ENCODE measurements at regions not wholly inside any gene's neighbourhood (a gene's known extent, or its start where the extent isn't known, plus 50 kb on each side); places are given as distances from the start of the nearest gene placed in this dataset.

- no peak for TF ChIP-seq CTCF (IDR thresholded peaks at IDR 0.05; ENCODE audit: extremely low read depth, low read depth, low read length)
- Histone ChIP-seq H4K20me1 (ENCODE audit: insufficient read depth, low read length) (no peaks in the 10 kb centered on the region), H3K79me2 (ENCODE audit: insufficient read depth, low read length) (no peaks in the 10 kb centered on the region), H2AFZ (ENCODE audit: low read length) (no peak overlapping the region), H3K27me3 (ENCODE audit: insufficient read depth, low read length) (no peaks in the 10 kb centered on the region), H3K27ac (ENCODE audit: low read depth, low read length) (no peak overlapping the region), H3K36me3 (ENCODE audit: insufficient read depth, low read length) (no peaks in the 10 kb centered on the region), H3K4me1 (ENCODE audit: insufficient read depth, low read length) (no peaks in the 10 kb centered on the region), H3K4me2 (ENCODE audit: insufficient read depth, low read length) (no peak overlapping the region), H3K4me3 (ENCODE audit: insufficient read depth, low read length) (no peak overlapping the region), H3K9me3 (ENCODE audit: low read depth, low read length) (no peaks in the 10 kb centered on the region)
- no peak for DNase-seq (ENCODE audit: insufficient read length, low spot score, missing footprints)
Observed at GRCh38 chr16:62652441-62653120, 616.3 kb upstream of the CDH8 start.

DNA sequence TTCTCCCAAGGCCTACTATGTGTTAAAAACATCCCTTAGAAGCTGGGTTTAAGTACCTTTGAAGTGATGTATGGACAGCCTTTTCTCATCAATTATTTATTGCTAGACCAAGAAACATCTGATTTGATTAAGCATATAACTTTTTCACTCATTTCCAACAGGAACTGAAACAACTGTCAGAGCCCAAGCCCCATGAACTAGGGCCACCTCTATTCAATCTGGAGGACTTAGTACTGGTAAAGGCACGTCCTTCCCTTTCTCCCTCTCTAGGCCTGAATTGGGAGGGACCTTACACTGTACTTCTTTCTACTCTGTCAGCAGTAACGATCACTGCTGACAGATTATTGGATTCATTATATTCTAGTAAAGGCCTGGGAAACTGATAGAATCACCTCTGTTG, 612.0 kb upstream of the CDH8 start:
- Histone ChIP-seq H3K36me3 (ENCODE audit: insufficient read depth, low read length) (no peaks in the 10 kb centered on the region), H3K4me3 (ENCODE audit: insufficient read depth, low read length) (no peak overlapping the region), H4K20me1 (ENCODE audit: insufficient read depth, low read length) (no peaks in the 10 kb centered on the region), H3K4me2 (ENCODE audit: insufficient read depth, low read length) (no peak overlapping the region), H2AFZ (ENCODE audit: low read length) (no peak overlapping the region), H3K27me3 (ENCODE audit: insufficient read depth, low read length) (no peaks in the 10 kb centered on the region), H3K4me1 (ENCODE audit: insufficient read depth, low read length) (no peaks in the 10 kb centered on the region), H3K27ac (ENCODE audit: low read depth, low read length) (no peak overlapping the region), H3K79me2 (ENCODE audit: insufficient read depth, low read length) (no peaks in the 10 kb centered on the region), H3K9me3 (ENCODE audit: low read depth, low read length) (peaks cover 4% of the 10 kb centered on the region)
- TF ChIP-seq CTCF (IDR thresholded peaks at IDR 0.05; ENCODE audit: extremely low read depth, low read depth, low read length): no peak
- DNase-seq (ENCODE audit: insufficient read length, low spot score, missing footprints): no peak

DNA sequence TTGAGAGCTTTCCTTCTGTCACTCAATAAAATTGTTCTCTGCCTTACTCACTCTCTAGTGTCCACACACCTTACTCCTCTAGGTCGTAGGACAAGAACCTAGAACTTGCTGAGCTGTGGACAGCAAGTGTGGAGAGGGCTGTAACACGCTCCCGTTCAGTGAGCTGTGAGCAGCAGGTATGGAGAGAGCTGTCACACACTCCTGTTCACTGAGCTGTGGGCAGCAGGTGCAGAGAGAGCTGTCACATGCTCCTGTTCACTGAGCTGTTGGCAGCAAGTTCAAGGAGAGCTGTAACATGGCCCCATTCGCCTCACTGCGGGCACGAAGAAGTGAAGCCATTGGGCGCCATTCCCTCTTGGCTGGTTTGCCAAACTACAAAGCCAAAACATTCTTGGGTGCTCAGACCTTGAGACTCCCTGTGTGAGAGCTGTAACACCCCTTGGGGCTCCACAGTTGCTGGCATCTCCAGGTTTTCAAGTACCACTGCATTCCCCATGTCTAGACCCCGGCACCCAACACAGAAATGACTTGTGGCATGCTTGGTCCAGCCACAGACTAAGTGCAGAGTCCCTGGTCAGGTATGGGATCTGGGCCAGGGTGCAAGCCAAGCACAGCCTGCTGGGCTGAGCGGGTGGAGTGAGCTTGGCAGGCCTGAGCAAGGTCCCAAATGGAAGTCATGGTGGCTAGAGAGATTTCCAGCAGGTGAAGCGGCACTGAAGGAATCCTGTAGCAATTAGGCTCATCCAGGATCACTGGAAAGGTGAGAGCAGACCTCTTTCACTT, 608.0 kb upstream of the CDH8 start:
- H3K79me2 ChIP-seq (ENCODE audit: insufficient read depth, low read length): no peaks in the 10 kb centered on the region
- TF ChIP-seq CTCF (IDR thresholded peaks at IDR 0.05; ENCODE audit: extremely low read depth, low read depth, low read length): no peak
- no peak overlapping the region for H3K27ac ChIP-seq (ENCODE audit: low read depth, low read length)
- H2AFZ ChIP-seq (ENCODE audit: low read length): no peak overlapping the region
- H3K9me3 ChIP-seq (ENCODE audit: low read depth, low read length): peaks cover 4% of the 10 kb centered on the region
- H3K4me1 ChIP-seq (ENCODE audit: insufficient read depth, low read length): no peaks in the 10 kb centered on the region
- no peak overlapping the region for H3K4me3 ChIP-seq (ENCODE audit: insufficient read depth, low read length)
- H3K4me2 ChIP-seq (ENCODE audit: insufficient read depth, low read length): no peak overlapping the region
- H3K36me3 ChIP-seq (ENCODE audit: insufficient read depth, low read length): no peaks in the 10 kb centered on the region
- no peaks in the 10 kb centered on the region for H3K27me3 ChIP-seq (ENCODE audit: insufficient read depth, low read length)
- H4K20me1 ChIP-seq (ENCODE audit: insufficient read depth, low read length): no peaks in the 10 kb centered on the region
- DNase-seq (ENCODE audit: insufficient read length, low spot score, missing footprints): no peak

GRCh38 chr16:62642677-62643076, 606.4 kb upstream of the CDH8 start:
- no peak for TF ChIP-seq CTCF (IDR thresholded peaks at IDR 0.05; ENCODE audit: extremely low read depth, low read depth, low read length)
- Histone ChIP-seq H4K20me1 (ENCODE audit: insufficient read depth, low read length) (no peaks in the 10 kb centered on the region), H3K27ac (ENCODE audit: low read depth, low read length) (no peak overlapping the region)

More at GRCh38 chr16:62642677-62643076, 606.4 kb upstream of the CDH8 start:
- no peak overlapping the region for H3K4me2 ChIP-seq (ENCODE audit: insufficient read depth, low read length)
- H3K4me1 ChIP-seq (ENCODE audit: insufficient read depth, low read length): no peaks in the 10 kb centered on the region
- H3K79me2 ChIP-seq (ENCODE audit: insufficient read depth, low read length): no peaks in the 10 kb centered on the region
- no peak overlapping the region for H2AFZ ChIP-seq (ENCODE audit: low read length)
- H3K9me3 ChIP-seq (ENCODE audit: low read depth, low read length): peaks cover 6% of the 10 kb centered on the region
- H3K36me3 ChIP-seq (ENCODE audit: insufficient read depth, low read length): no peaks in the 10 kb centered on the region
- H3K4me3 ChIP-seq (ENCODE audit: insufficient read depth, low read length): no peak overlapping the region
- no peaks in the 10 kb centered on the region for H3K27me3 ChIP-seq (ENCODE audit: insufficient read depth, low read length)
- DNase-seq (ENCODE audit: insufficient read length, low spot score, missing footprints): no peak

Data from osteoblast (primary cell).